GM21786 (cell line): ENCODE measurements at regions not wholly inside any gene's neighbourhood (a gene's known extent, or its start where the extent isn't known, plus 50 kb on each side); places are given as distances from the start of the nearest gene placed in this dataset.
A peak's percentile ranks its signal among the peaks of the same experiment; 100 is the strongest.
"Not testable (repeated sequence)": the region's sequence is repeated elsewhere in the genome, so short reads cannot be mapped to it uniquely, and the experiment has no call there.

ENCODE experiments used
- ATAC-seq: cut with Tn5 transposase; IDR thresholded peaks from one replicate; pipeline ENCODE4 v1.9.1; 2021; ENCODE audit not compliant: unreplicated experiment

DNA sequence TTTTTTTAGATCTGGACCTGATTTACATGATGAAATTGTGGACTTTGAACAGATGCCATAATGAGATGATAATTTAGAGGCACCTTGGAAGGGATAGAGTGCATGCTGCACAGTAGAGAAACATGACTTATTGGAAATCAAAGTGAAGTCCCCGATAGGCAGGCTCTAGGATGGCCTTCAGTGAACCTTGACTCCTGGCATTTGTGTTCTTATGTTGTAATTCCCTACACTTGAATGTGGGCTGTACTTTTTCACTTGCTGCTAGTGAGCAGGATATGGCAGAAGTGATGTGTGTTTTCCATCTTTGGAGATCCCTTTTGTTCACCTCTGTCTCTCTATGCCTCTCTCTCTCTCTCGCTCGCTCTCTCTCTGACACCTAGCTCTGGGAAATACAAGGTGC lies 1614.6 kb downstream of the PCDH9 start:
- ATAC-seq = no peak

- peak; percentile 50 for ATAC-seq
Measured at GRCh38 chr13:65613004-65613403, 1617.1 kb downstream of the PCDH9 start.

DNA sequence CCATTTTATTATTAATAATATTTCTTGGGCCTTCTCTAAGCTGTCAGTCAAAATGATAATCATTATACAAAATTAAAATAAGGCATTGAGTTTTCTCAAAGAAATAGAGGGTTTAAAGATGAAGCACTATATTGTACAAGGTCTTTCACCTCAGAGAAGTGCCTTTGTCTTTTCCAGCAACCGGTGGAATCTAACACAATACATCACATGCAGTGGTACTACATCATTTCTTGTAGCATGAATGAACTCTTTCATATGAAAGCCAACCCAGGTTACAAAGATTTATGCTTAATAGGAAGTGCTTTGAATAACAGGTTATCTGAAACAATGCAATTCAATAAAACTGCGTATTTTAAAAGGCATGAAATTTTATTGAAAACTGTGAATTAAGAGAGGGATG lies 1620.8 kb downstream of the PCDH9 start:
- no peak for ATAC-seq

DNA sequence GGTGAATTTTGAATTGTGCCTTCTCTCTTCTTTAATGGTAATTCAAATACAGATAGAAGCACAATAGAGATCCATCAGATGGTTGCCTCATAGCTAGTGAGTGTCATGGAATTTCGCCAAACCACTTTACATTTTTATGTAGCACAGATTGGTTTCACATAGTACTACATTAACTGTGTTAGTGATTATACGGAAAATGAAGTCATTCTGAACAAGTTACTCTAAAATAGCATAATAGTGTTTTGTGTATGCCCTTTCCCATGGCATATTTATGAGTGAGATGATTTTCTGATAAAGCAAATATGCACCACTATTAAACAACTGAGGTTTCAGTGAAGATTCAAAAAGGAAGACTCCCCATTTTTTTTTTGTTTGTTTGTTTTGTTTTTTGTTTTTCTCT lies 1623.5 kb downstream of the PCDH9 start:
- no peak for ATAC-seq

- ATAC-seq = no peak
Measured at GRCh38 chr13:65605396-65605795, 1624.7 kb downstream of the PCDH9 start.

GRCh38 chr13:65603160-65603559 lies 1627.0 kb downstream of the PCDH9 start:
- ATAC-seq = no peak

DNA sequence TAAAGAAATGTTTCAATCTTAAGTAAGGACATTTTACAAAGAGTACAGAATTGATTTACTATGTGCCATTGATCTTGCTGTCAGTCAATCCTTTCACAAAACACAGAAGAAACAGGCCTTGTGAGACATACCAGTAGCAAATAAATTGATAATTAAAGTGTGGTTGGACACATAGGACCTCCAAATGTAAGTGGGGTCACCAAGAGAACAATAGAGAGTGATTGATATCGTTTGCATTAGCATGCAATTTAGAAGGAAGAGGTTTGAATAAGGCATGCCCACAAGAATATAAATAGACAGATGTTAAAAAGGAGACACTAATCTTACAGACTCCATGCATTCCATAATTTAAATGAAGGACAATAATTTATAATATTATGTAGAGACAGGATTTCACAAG lies 1628.3 kb downstream of the PCDH9 start:
- no peak for ATAC-seq

DNA sequence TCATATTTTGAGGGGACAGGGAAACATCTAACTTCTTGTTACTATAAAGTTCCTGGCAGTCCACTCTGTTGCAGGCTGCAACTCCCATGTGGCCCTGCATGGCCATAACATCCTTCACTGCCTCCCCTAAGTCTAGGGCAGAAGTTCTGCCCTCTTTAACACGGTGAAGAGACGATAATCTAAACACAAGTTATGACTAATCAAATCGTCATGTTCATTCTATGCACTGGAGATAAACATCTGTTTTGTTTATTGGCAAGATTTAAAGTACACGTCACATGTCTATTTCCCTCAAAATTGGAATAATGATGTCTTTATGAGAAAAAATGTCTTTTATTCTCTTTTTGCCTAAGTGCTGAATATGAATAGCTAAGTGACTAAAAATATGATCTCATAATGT lies 1629.4 kb downstream of the PCDH9 start:
- ATAC-seq = no peak

DNA sequence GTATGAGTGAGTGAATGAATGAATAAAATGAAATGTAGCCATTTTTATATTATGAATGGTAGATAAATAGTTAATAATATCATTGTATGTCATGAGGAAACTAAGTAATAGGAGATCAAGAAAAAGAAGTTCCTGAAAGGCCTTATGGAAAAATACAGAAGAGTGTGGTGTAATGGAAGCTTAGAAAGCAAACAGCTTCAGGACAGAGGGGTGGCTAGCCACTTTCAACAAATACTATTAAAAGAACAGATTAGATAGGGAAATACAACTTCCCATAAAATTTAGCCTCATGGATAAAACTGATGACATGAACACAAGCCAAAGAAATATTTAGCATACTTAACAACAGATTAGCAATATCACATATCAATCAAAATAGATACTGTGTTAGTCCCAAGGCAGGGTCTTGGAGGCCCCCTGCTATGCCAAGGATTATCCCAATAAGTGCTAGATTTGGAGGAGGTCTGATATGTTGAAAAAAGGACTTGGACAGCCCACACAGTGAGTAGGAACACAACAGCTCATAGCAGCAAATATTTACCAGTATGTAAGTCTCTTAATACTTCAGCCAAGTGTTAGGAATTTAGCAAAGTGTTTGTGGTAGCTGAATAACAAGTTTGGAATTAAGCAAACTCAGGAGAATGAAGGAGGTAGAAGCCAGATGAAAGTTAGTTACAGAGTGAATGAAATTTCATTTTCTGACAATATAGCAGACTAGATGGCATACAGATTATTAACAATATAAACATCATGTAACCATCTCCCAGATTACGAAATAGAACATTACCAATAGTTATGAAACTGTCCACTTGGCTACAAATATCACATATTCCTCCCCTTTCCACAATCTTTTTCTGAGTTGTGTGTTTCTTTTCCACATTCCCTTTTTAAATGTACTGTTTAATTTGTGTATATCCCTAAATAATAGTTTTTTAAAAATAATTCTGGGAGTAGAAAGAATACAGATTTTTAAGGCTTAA lies 1632.0 kb downstream of the PCDH9 start:
- ATAC-seq = no peak

GRCh38 chr13:65595916-65596315 lies 1634.2 kb downstream of the PCDH9 start:
- no peak for ATAC-seq

- ATAC-seq = no peak
Measured at GRCh38 chr13:65594298-65594781, 1635.8 kb downstream of the PCDH9 start.

GRCh38 chr13:65593298-65593874 lies 1636.8 kb downstream of the PCDH9 start:
- ATAC-seq = no peak

- ATAC-seq = no peak
Measured at GRCh38 chr13:65592731-65593130, 1637.4 kb downstream of the PCDH9 start.

- no peak for ATAC-seq
Measured at GRCh38 chr13:65585346-65585745, 1644.8 kb downstream of the PCDH9 start.

GRCh38 chr13:65584126-65584525 lies 1646.0 kb downstream of the PCDH9 start:
- ATAC-seq = no peak

DNA sequence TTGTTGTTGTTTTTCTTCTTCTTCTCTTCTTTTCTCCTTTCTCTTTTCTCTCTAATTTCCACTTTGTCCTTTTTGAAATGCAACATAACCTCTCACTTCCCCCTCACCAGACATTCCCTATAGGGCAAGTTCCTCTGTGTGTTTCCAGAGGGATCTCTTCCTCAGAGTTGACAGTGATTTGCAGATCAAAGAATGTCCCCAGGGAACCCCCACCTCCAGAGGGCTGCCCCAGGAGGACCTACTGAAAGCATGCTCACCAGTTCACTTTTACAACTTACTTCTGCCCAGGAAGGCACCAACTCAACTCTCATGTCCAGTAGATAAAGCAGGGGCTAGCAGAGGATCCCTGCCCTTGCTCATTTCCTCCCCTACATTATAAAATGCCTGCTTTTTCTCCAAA lies 1648.0 kb downstream of the PCDH9 start:
- no peak for ATAC-seq

DNA sequence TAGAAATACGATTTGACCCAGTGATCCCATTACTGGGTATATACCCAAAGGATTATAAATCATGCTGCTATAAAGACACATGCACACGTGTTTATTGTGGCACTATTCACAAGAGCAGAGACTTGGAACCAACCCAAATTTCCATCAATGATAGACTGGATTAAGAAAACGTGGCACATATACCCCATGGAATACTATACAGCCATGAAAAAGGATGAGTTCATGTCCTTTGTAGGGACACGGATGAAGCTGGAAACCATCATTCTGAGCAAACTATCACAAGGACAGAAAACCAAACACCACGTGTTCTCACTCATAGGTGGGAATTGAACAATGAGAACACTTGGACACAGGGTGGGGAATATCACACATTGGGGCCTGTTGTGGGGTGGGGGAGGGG lies 1665.6 kb downstream of the PCDH9 start:
- ATAC-seq = not testable (repeated sequence)

DNA sequence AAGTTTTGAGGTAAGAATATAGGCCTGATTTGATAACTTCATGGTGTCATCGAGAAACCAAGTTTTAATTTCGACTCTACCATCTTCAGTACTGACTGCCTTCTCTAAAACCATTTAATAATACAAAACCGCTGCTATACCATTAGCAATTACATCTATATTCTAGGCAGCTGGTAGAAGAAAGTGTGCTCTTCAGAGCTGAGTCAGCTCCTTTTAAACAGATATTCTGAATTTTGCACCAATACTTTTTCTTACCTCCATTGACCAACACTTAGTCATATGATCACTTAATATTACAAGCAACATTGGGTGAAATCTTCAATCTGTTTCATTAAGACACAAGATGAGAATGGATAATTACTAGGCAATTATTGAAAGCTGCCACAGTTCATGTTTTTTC lies 1667.8 kb downstream of the PCDH9 start:
- ATAC-seq = no peak

- ATAC-seq = no peak
Measured at GRCh38 chr13:65560936-65561335, 1669.2 kb downstream of the PCDH9 start.

DNA sequence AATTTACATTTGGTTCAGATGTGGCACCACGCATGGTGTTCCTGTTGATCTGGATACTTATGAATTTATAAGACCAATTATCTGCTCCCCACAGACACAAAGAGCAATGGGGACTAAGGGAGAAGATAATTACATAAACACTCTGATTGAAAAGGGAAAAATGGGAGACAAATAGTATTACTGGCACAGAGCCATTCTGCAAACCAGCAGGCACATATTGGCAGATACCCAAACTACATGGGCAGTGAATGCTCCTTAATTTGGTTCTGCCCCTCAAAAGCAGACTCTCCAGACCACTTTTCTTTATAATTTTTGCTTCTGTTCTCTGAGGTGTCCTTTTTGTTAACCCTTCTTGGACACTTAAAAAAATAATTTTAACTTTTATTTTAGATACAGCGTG lies 1674.2 kb downstream of the PCDH9 start:
- ATAC-seq = no peak

DNA sequence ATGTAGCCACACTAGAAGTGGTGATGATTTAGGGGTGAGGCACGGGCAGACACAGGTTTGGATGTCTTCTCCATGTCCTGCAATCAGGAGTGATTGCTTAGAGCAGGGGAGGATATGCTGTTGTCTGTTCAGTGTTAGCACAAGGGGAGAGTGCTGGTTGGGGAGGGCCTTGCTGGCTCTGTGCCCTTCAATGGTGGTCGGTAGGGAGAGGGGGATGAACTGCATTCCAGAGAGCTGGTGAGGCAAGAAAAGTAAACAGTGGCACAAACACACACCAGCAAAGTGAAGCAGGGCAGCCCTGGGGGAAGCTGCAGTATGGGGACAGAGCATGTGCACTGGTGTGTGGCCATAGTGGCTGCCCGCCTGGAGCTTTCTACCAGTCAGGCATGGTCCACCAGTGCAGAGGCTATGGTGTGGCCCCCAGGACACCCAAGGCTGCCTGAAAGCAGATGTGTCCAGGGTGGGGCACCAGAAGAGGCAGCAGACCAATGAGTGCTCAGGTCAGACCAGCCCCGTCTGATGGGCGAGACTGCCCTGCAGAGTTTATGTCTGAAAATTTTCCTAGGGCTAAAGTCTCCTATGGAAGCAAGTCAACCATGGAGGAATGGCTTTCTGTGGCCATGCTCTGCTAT lies 1676.9 kb downstream of the PCDH9 start:
- ATAC-seq = no peak

DNA sequence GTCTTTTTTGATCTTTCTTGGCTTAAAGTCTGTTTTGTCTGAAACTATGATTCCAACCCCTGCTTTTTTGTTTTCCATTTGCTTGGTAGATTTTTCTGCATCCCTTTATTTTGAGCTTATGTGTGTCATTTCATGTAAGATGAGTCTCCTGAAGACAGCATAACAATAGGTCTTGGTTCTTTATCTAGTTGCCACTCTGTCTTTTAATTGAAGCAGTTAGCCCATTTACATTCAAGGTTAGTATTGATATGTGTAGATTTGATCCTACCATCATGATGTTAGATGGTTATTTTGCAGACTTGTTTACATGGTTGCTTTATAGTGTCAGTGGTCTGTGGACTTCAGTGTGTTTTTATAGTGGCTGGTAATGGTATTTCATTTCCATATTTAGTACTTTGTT lies 1678.9 kb downstream of the PCDH9 start:
- ATAC-seq = no peak
